GM23338 (cell line): ENCODE measurements at regions not wholly inside any gene's neighbourhood (a gene's known extent, or its start where the extent isn't known, plus 50 kb on each side); places are given as distances from the start of the nearest gene placed in this dataset.

Experiments used
- ATAC-seq: fragments of 200-7000 bp; cut with Tn5 transposase; 3 replicates; pipeline ENCODE4 v1.9.1; 2020
- DNase-seq: peaks from one replicate; pipeline ENCODE4 v3.0.0-alpha.2; 2015; ENCODE audit warnings: low spot score
- H2AFZ ChIP-seq: fragments of 200-600 bp; sonication (generic); 2 replicates; pipeline ENCODE4 v1.8.0; 2016; ENCODE audit warnings: antibody characterized with exemption, mild to moderate bottlenecking, moderate library complexity
- H3F3A ChIP-seq: fragments of 200-600 bp; sonication (generic); replicated peaks from 2 replicates; pipeline ENCODE4 v1.8.0; 2017; ENCODE audit warnings: antibody characterized with exemption, mixed run types, low read depth
- H3K27ac ChIP-seq: fragments of 200-600 bp; sonication (generic); 2 replicates; pipeline ENCODE4 v1.6.1; 2016; ENCODE audit warnings: low read depth
- H3K27me3 ChIP-seq: fragments of 200-600 bp; sonication (generic); 2 replicates; pipeline ENCODE4 v1.8.0; 2016; ENCODE audit warnings: mild to moderate bottlenecking, mixed run types, moderate library complexity; ENCODE audit not compliant: insufficient read depth
- H3K36me3 ChIP-seq: fragments of 200-600 bp; sonication (generic); 2 replicates; pipeline ENCODE4 v1.8.0; 2016; ENCODE audit warnings: mild to moderate bottlenecking; ENCODE audit not compliant: insufficient read depth
- H3K4me1 ChIP-seq: fragments of 200-600 bp; sonication (generic); 2 replicates; pipeline ENCODE4 v1.8.0; 2016; ENCODE audit warnings: mild to moderate bottlenecking, moderate library complexity; ENCODE audit not compliant: insufficient read depth
- H3K4me2 ChIP-seq: fragments of 200-600 bp; sonication (generic); 2 replicates; pipeline ENCODE4 v1.7.1; 2017; ENCODE audit warnings: mixed run types
- H3K4me3 ChIP-seq: fragments of 200-600 bp; sonication (generic); 2 replicates; pipeline ENCODE4 v1.6.1; 2016; ENCODE audit warnings: mixed run types
- H3K79me2 ChIP-seq: fragments of 200-600 bp; sonication (generic); replicated peaks from 2 replicates; pipeline ENCODE4 v1.8.0; 2017; ENCODE audit warnings: mild to moderate bottlenecking; ENCODE audit not compliant: insufficient read depth
- H3K9me2 ChIP-seq: fragments of 200-600 bp; sonication (generic); 2 replicates; pipeline ENCODE4 v1.8.0; 2017; ENCODE audit not compliant: insufficient read depth
- H4K20me1 ChIP-seq: fragments of 200-600 bp; sonication (generic); replicated peaks from 2 replicates; pipeline ENCODE4 v1.8.0; 2017; ENCODE audit warnings: mild to moderate bottlenecking; ENCODE audit not compliant: insufficient read depth
- H3K27ac Mint-ChIP-seq: 2 replicates; pipeline ENCODE4 v1.8.0; 2020; ENCODE audit warnings: inconsistent platforms, mild to moderate bottlenecking, moderate library complexity, mixed read lengths
- H3K27me3 Mint-ChIP-seq: 3 replicates; pipeline ENCODE4 v1.8.0; 2022; ENCODE audit warnings: low read depth, mild to moderate bottlenecking, moderate library complexity, mixed read lengths, inconsistent platforms; ENCODE audit not compliant: insufficient read depth, poor library complexity
- H3K36me3 Mint-ChIP-seq: 3 replicates; pipeline ENCODE4 v1.8.0; 2021; ENCODE audit warnings: low read depth, mild to moderate bottlenecking, inconsistent platforms, moderate library complexity, mixed read lengths
- H3K4me1 Mint-ChIP-seq: 3 replicates; pipeline ENCODE4 v1.8.0; 2020; ENCODE audit warnings: mild to moderate bottlenecking, inconsistent platforms, mixed read lengths
- H3K4me3 Mint-ChIP-seq: 3 replicates; pipeline ENCODE4 v1.8.0; 2021; ENCODE audit warnings: moderate library complexity, mild to moderate bottlenecking, inconsistent platforms, mixed read lengths
- H3K9me3 Mint-ChIP-seq: 3 replicates; pipeline ENCODE4 v1.8.0; 2020; ENCODE audit warnings: moderate library complexity, mild to moderate bottlenecking, inconsistent platforms, mixed read lengths
- CREB1 ChIP-seq: fragments of 250-450 bp; sonication (Bioruptor Pico); IDR thresholded peaks from 2 replicates; pipeline ENCODE4 v1.5.0; 2020; ENCODE audit warnings: low read depth, mild to moderate bottlenecking, moderate library complexity
- CTCF ChIP-seq, 2 experiments: fragments of 200-600 bp in 1 of 2; sonication (generic) in 1 of 2; conservative IDR thresholded peaks; 2 replicates each; pipeline versions ENCODE4 v1.5.1 to v1.6.1; 2016 to 2017; ENCODE audit warnings: antibody characterized with exemption in 2 of 2, low read depth in 2 of 2, mild to moderate bottlenecking in 2 of 2, moderate library complexity in 1 of 2
- ETS1 ChIP-seq: IDR thresholded peaks from 2 replicates; pipeline ENCODE4 v1.6.1; 2016; ENCODE audit warnings: antibody characterized with exemption
- EZH2 ChIP-seq: fragments of 200-600 bp; sonication (generic); IDR thresholded peaks from one replicate; pipeline ENCODE4 v1.8.0; 2017; ENCODE audit warnings: antibody characterized with exemption, mild to moderate bottlenecking, low read depth; ENCODE audit not compliant: unreplicated experiment
- NANOG ChIP-seq: IDR thresholded peaks from 2 replicates; pipeline ENCODE4 v1.6.1; 2016; ENCODE audit warnings: antibody characterized with exemption, borderline replicate concordance
- POLR2AphosphoS5 ChIP-seq: IDR thresholded peaks from 2 replicates; pipeline ENCODE4 v1.6.1; 2016; ENCODE audit warnings: antibody characterized with exemption, low read depth
- ZNF114 ChIP-seq: fragments of 250-450 bp; sonication (Bioruptor Pico); IDR thresholded peaks from 2 replicates; pipeline ENCODE4 v1.5.0; 2020; ENCODE audit warnings: mild to moderate bottlenecking, moderate library complexity
- ZNF331 ChIP-seq: fragments of 250-450 bp; sonication (Bioruptor Pico); IDR thresholded peaks from 2 replicates; pipeline ENCODE4 v1.5.0; 2020; ENCODE audit warnings: low read depth, mild to moderate bottlenecking, moderate library complexity
- ZNF462 ChIP-seq: fragments of 250-450 bp; sonication (Bioruptor Pico); IDR thresholded peaks from 2 replicates; pipeline ENCODE4 v1.5.0; 2020; ENCODE audit warnings: mild to moderate bottlenecking, moderate library complexity

GRCh38 chr19:30268601-30269000 lies 103.6 kb upstream of the ZNF536 start (continued):
- no peak for TF ChIP-seq CTCF (conservative IDR thresholded peaks at IDR 0.05; ENCODE audit: low read depth in 2 of 2)
- TF ChIP-seq CREB1 (CRISPR knock-in tag) = no peak
- TF ChIP-seq ZNF462 = no peak
- no peak for TF ChIP-seq ZNF114 (CRISPR knock-in tag)
- TF ChIP-seq POLR2AphosphoS5 = no peak

- H3K27ac ChIP-seq = no peak overlapping the region
- Mint-ChIP-seq H3K4me1 (peaks cover 22% of the 10 kb centered on the region), H3K27me3 (peaks cover 9% of the 10 kb centered on the region), H3K9me3 (peaks cover 20% of the 10 kb centered on the region), H3K36me3 (peaks cover 11% of the 10 kb centered on the region; the same call in 2 of the 3 replicates), H3K4me3 (no peak overlapping the region), H3K27ac (no peak overlapping the region)
- no peaks in the 10 kb centered on the region for H3K79me2 ChIP-seq
- peaks cover 18% of the 10 kb centered on the region; the same call in 1 of the 2 replicates for H3K4me1 ChIP-seq
- H3K4me2 ChIP-seq = no peak overlapping the region
- no peak overlapping the region for H3K4me3 ChIP-seq
- H3F3A ChIP-seq = no peaks in the 10 kb centered on the region
- no peaks in the 10 kb centered on the region for H3K9me2 ChIP-seq
- H4K20me1 ChIP-seq = no peaks in the 10 kb centered on the region
- no peaks in the 10 kb centered on the region for H3K36me3 ChIP-seq
- no peak overlapping the region for H2AFZ ChIP-seq
- ATAC-seq (no peak), DNase-seq (no peak)
- H3K27me3 ChIP-seq = no peaks in the 10 kb centered on the region
- TF ChIP-seq ZNF114 (CRISPR knock-in tag) (no peak), EZH2 (no peak), CREB1 (CRISPR knock-in tag) (no peak), ETS1 (no peak), POLR2AphosphoS5 (no peak), NANOG (no peak), ZNF331 (CRISPR knock-in tag) (no peak)
Measured at GRCh38 chr19:30269638-30270037, 102.5 kb upstream of the ZNF536 start.
